ENCODE measurements at regions not wholly inside any gene's neighbourhood (a gene's known extent, or its start where the extent isn't known, plus 50 kb on each side); places are given as distances from the start of the nearest gene placed in this dataset.
"Not testable (repeated sequence)": the region's sequence is repeated elsewhere in the genome, so short reads cannot be mapped to it uniquely, and the experiment has no call there.

- not testable (repeated sequence) for DNase-seq (ENCODE audit: low read depth)
Measured at GRCh38 chr1:157255891-157256290, 117.7 kb upstream of the ETV3 start.

GRCh38 chr1:157254183-157254582 is 116.0 kb upstream of the ETV3 start:
- DNase-seq (ENCODE audit: low read depth): not testable (repeated sequence)

DNA sequence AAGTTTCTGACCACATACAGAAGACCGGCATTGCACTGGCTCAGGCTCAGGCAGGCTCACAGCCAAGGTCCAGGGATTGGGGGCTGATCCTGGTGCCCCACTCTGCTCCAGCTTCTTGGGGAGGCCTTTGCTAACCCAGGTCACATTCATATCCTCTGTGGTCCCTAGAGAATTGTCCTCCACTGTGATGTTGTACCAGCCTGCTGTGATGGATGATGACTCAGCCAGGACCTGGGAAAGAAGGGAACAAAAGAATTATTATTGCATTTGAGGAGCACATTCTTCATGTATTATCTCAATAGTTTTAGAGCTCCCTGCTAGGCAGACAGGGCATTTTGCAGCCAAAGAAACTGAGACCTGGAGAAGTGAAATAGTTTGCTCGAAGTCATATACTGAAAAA is 114.3 kb upstream of the ETV3 start:
- no peak for DNase-seq (ENCODE audit: low read depth)

- DNase-seq (ENCODE audit: low read depth): no peak
Measured at GRCh38 chr1:157249739-157250138, 111.5 kb upstream of the ETV3 start.

DNA sequence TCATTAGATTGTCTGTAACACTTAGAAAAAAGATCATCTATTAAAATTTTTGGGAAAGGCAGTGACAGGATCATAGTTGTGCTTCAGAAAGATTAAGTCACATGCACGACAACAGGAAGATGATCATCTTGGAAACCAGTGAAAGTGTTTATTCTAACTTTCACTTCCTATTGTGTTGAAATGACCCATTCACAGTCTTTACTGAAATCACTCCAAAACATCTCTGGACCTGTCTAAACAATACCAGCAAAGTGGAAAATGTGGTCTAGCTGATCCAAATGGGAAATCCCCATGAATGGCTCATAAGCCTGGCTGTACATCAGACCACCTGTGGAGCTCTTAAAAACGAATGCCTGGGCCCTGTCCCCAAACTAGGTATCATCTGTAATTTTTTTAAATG is 111.1 kb upstream of the ETV3 start:
- no peak for DNase-seq (ENCODE audit: low read depth)

DNA sequence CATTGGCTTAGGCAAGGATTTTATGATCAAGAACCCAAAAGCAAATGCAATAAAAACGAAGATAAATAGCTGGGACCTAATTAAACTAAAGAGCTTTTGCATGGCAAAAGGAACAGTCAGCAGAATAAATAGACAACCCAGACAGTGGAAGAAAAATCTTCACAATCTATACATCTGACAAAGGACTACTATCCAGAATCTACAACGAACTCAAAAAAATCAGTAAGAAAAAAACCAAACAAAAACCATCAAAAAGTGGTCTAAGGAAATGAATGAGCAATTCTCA is 109.5 kb upstream of the ETV3 start:
- DNase-seq (ENCODE audit: low read depth): not testable (repeated sequence)

DNA sequence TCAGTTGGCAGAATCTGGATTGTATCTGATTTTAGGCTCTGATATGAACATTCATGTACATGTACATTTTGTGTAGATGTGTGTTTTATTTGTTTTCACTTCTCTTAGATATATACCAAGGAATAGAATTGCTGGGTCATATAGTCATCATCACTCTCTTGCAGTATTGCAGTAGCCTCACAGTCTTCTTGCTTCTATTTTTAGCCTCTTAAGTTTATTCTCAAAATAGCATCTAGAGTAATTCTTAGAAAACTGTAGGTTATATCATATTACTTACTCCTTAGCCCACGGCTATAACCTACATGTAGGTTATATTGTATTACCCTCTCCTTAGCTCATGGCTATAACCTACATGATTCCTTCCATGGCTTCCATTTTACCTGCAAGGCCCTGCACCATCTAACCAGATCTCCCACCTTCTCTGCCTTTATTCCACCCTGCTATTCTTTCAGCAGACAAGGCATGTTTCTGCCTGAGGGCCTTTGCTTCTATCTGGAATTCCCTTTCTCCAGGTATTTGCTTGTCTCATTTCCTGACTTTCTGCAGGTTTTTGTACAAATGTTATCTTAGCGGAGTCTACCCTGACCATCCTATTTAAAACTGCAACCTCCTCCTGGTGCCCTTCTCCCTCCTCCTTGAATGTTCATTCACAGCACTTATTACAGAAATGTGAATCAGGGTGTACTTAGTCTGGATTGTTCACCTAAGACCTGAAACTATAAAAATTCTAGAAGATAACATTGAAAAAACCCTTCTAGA is 109.0 kb upstream of the ETV3 start:
- DNase-seq (ENCODE audit: low read depth): no peak

DNA sequence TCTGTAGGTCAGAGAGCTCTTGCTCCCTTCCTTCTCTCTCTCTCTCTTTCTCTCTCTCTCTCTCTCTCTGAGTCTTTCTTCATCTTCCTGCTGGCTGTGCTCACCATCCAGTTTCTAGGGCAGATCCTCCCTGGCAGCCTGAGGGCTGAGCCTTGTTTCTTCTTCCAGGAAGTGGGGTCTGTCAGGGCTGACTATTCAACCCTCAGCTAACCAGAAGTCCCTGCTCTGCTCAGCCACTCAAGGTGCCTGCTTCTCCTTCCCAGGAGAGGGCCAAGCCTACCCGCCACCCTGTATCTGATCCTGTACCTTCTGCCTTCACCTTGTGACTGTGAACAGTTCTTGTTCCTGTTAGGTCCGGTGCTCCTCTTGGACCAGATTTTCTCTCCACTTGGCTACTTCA is 107.6 kb upstream of the ETV3 start:
- no peak for DNase-seq (ENCODE audit: low read depth)

DNA sequence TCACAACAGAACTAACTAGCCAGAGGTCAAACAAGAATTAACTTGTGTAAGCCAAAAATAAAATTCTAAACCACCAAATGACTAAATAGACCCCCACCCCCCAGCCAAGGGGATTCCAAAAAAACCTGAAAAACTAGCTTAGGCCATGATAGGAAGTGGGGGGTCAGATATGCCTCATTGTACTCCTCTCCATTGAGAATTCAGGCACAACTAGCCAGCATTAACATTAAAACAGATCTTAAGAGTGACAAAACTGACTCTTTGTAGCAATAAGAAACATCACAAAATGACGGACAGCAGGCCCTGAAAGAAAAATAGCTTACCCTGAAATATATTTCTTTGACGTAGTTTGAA is 103.0 kb upstream of the ETV3 start:
- no peak for DNase-seq (ENCODE audit: low read depth)

DNA sequence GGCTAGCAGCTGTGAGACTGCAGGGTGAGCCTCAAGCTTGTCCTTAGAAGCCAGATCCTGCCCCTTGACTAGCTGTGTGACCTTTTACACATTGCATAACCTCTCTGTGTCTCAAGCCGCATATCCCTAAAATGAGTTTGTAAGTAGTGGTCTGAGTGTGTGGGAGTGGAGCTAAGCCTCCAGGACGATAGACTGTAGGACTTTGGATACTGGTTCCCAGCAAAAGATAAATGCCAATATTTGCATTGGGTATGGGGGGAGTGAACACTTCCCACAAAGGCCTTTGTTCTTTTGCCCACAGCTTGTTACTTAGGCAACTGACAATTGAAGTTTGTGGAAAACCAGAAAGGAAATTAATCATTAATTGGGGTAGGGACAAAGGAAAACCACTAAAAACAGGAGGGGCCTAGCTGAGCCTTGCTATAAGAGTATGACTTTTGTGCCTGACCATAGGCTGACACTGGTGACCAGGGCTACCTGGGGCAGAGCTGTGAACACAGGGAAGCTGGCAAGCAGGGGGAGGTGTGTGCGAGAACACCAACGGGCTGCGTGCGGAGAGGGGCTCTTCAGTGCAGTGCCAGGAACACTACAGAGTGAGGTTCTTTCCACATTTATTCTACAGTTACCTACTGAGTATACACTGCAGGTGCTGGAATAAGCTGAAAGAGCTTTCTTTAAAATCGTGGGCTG is 102.4 kb upstream of the ETV3 start:
- no peak for DNase-seq (ENCODE audit: low read depth)

- DNase-seq (ENCODE audit: low read depth): no peak
Measured at GRCh38 chr1:157239936-157240335, 101.7 kb upstream of the ETV3 start.

DNA sequence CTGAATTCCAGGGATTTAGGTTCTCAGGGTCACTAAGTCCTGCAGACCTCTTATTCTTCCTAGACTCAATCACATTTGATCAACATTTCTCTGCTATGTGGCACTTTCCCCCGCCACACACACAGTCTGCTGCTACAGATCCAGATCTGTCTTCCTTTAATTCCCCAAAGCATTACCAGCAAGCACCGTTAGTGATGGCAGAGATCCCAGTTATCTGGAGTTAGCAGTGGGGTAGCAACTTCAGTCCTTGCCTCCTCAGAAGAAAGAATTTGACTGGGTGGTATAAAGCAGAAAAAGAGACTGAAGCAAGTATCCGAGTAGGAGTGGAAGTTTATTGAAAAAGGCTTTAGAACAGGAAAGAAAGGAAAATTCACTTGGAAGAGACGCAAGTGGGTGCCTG is 100.4 kb upstream of the ETV3 start:
- DNase-seq (ENCODE audit: low read depth): no peak

GRCh38 chr1:157237981-157238380 is 99.8 kb upstream of the ETV3 start:
- DNase-seq (ENCODE audit: low read depth): no peak

DNA sequence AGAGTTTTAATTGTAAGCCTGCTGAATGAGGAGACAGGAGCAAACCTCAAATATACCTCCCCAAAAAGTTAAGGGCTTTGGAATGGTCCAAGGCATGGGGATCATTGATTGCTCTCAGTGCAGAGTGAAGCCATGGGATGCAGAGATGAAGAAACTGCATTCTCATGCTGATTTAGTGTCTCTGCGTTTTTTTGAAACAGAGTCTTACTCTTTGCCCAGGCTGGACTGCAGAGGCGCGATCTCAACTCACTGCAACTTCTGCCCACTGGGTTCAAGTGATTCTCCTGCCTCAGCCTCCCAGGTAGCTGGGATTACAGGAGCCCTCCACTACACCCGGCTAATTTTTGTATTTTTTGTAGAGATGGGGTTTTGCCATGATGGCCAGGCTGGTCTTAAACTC is 99.3 kb upstream of the ETV3 start:
- DNase-seq (ENCODE audit: low read depth): no peak

DNA sequence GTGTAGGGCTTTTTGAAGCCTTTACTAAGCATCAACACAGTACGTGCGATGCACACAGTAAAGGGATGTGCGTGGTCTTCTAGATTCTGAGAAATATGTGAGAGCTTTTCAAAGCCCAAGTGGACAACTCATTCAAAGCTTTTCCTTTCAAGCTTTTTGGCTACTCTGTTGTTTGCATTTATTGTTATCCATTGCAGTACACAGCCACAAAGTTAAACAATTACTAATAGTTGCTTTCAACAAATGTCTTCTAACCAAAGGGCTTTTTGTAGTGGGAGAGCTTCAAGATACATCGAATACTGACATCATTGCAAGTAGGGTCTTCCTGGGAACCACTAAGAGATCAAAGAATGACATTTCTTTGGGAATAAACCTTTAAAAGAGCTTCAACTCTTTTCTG is 97.9 kb upstream of the ETV3 start:
- no peak for DNase-seq (ENCODE audit: low read depth)

DNA sequence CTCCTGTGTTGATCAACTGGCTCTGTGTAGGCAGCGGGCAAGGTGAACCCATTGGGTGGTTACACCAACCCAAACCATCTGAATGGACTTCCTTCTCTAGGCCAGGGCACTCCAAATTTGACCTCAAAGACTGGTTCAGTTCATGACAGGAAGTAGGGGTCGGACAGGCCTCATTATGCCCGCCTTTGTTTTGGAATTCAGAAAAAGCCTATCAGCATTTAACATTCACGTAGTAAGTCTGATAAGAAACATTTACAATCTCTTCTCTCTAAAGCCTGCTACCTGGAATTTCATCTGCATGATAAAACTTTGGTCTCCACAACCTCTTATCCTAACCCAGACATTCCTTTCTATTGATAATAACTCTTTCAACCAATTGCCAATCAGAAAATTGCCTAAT is 97.1 kb upstream of the ETV3 start:
- DNase-seq (ENCODE audit: low read depth): no peak

- DNase-seq (ENCODE audit: low read depth): no peak
Measured at GRCh38 chr1:157234705-157235273, 96.6 kb upstream of the ETV3 start.

DNA sequence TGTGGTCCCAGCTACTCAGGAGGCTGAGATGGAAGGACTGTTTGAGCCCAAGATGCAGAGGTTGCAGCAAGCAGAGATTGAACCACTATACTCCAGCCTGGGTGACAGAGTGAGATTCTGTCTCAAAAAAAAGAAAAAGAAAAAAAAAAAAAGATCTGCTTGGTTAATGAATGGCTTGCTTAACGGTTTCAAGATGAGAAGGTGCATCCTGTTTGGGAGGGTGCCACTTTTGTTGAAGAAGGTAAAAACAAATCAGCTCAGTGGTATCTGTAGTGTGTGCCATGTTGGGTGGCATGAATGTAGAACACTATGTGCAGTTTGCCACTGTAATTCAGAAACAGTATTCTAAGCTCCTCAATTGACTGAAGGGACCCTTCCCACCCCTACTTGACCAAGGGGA is 94.9 kb upstream of the ETV3 start:
- DNase-seq (ENCODE audit: low read depth): no peak

GRCh38 chr1:157231846-157232525 is 93.8 kb upstream of the ETV3 start:
- no peak for DNase-seq (ENCODE audit: low read depth)

- no peak for DNase-seq (ENCODE audit: low read depth)
Measured at GRCh38 chr1:157230500-157230899, 92.3 kb upstream of the ETV3 start.

DNA sequence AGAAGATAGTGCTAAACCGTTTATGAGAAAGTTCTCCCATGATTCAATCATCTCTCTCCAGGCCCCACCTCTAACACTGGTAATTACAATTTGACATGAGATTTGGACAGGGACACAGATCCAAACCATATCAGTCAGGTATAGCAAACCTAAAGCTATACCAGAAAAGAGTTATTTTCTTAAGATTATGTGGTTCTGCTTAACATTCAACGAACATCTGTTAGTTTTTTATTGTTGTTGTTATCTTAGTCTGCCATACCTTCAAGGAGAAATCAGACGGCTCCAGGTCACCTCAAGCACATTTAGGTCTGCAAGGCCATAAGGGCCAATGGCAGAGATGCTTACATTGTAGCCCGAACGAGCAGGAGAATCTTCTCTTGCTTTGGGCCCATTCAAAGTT is 89.5 kb upstream of the ETV3 start:
- DNase-seq (ENCODE audit: low read depth): no peak

GRCh38 chr1:157226739-157227138 is 88.5 kb upstream of the ETV3 start:
- DNase-seq (ENCODE audit: low read depth): no peak

- DNase-seq (ENCODE audit: low read depth): no peak
Measured at GRCh38 chr1:157219600-157219999, 81.4 kb upstream of the ETV3 start.

All from HS-27A (cell line).